ENCODE measurements at regions not wholly inside any gene's neighbourhood (a gene's known extent, or its start where the extent isn't known, plus 50 kb on each side); places are given as distances from the start of the nearest gene placed in this dataset.

DNA sequence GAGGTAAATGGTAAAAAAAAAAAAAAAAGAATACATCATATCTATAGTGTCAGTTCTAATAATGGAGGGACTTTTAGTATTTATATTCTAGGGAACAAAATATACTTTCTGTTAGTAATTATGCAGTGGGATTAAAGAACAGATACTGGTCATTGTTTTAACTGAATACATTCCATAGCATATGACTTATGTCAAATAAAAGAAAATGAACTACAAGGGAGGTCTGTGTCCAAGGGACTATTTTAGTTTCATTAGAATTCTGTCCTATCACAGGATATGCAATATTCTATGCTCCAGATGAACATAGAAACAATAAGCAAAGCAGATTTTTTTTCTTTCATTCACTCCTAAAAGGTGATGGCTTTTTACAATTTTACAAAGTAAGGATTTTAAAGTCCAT is 154.2 kb upstream of the ZEB2 start:
- DNase-seq (ENCODE audit: low read depth in 1 of 2, low spot score in 1 of 2), result no peak
- Histone ChIP-seq H3K27me3 (ENCODE audit: insufficient read depth, poor library complexity, severe bottlenecking) (no peaks in the 10 kb centered on the region), H3K27ac (replicated peaks) (no peak overlapping the region), H3K4me3 (replicated peaks; ENCODE audit: insufficient read depth, low read length) (no peak overlapping the region)
- TF ChIP-seq SPI1 (IDR thresholded peaks at IDR 0.05; ENCODE audit: borderline replicate concordance, low read depth) (no peak), POLR2AphosphoS5 (IDR thresholded peaks at IDR 0.05; ENCODE audit: low read depth) (no peak), GABPA (IDR thresholded peaks at IDR 0.05; ENCODE audit: low read depth) (no peak)
- TF ChIP-seq, protein P1, sequence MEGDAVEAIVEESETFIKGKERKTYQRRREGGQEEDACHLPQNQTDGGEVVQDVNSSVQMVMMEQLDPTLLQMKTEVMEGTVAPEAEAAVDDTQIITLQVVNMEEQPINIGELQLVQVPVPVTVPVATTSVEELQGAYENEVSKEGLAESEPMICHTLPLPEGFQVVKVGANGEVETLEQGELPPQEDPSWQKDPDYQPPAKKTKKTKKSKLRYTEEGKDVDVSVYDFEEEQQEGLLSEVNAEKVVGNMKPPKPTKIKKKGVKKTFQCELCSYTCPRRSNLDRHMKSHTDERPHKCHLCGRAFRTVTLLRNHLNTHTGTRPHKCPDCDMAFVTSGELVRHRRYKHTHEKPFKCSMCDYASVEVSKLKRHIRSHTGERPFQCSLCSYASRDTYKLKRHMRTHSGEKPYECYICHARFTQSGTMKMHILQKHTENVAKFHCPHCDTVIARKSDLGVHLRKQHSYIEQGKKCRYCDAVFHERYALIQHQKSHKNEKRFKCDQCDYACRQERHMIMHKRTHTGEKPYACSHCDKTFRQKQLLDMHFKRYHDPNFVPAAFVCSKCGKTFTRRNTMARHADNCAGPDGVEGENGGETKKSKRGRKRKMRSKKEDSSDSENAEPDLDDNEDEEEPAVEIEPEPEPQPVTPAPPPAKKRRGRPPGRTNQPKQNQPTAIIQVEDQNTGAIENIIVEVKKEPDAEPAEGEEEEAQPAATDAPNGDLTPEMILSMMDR (IDR thresholded peaks at IDR 0.05; ENCODE audit: insufficient read depth, low read length), result no peak
- TF ChIP-seq, protein P2, sequence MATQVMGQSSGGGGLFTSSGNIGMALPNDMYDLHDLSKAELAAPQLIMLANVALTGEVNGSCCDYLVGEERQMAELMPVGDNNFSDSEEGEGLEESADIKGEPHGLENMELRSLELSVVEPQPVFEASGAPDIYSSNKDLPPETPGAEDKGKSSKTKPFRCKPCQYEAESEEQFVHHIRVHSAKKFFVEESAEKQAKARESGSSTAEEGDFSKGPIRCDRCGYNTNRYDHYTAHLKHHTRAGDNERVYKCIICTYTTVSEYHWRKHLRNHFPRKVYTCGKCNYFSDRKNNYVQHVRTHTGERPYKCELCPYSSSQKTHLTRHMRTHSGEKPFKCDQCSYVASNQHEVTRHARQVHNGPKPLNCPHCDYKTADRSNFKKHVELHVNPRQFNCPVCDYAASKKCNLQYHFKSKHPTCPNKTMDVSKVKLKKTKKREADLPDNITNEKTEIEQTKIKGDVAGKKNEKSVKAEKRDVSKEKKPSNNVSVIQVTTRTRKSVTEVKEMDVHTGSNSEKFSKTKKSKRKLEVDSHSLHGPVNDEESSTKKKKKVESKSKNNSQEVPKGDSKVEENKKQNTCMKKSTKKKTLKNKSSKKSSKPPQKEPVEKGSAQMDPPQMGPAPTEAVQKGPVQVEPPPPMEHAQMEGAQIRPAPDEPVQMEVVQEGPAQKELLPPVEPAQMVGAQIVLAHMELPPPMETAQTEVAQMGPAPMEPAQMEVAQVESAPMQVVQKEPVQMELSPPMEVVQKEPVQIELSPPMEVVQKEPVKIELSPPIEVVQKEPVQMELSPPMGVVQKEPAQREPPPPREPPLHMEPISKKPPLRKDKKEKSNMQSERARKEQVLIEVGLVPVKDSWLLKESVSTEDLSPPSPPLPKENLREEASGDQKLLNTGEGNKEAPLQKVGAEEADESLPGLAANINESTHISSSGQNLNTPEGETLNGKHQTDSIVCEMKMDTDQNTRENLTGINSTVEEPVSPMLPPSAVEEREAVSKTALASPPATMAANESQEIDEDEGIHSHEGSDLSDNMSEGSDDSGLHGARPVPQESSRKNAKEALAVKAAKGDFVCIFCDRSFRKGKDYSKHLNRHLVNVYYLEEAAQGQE (IDR thresholded peaks at IDR 0.05; ENCODE audit: insufficient replicate concordance, low read depth), result no peak

DNA sequence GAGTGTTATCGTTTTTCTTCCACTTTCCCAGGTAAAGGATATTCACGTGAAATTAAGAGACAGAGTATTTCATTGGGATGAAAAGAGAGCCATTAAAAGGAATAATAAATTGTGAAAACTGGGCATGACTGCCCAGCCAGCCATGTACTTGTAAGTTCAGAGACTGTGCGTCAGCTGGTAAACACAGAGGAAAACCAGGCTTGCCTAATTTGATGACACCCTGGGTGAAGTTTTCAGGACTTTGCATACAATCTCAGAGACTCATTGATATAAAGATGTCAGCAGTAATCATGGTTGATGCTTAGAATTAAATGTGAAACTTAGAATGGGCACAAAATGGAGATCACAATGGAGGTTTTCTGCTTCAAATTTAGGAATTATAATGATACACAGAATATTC is 153.5 kb upstream of the ZEB2 start:
- Histone ChIP-seq H3K27me3 (ENCODE audit: insufficient read depth, poor library complexity, severe bottlenecking) (no peaks in the 10 kb centered on the region), H3K27ac (replicated peaks) (no peak overlapping the region), H3K4me3 (replicated peaks; ENCODE audit: insufficient read depth, low read length) (no peak overlapping the region)
- DNase-seq (ENCODE audit: low read depth in 1 of 2, low spot score in 1 of 2), result no peak
- TF ChIP-seq, protein P1 (IDR thresholded peaks at IDR 0.05; ENCODE audit: insufficient read depth, low read length), result no peak
- no peak for TF ChIP-seq POLR2AphosphoS5 (IDR thresholded peaks at IDR 0.05; ENCODE audit: low read depth)
- TF ChIP-seq, protein P2 (IDR thresholded peaks at IDR 0.05; ENCODE audit: insufficient replicate concordance, low read depth), result no peak
- TF ChIP-seq GABPA (IDR thresholded peaks at IDR 0.05; ENCODE audit: low read depth), result no peak
- no peak for TF ChIP-seq SPI1 (IDR thresholded peaks at IDR 0.05; ENCODE audit: borderline replicate concordance, low read depth)

DNA sequence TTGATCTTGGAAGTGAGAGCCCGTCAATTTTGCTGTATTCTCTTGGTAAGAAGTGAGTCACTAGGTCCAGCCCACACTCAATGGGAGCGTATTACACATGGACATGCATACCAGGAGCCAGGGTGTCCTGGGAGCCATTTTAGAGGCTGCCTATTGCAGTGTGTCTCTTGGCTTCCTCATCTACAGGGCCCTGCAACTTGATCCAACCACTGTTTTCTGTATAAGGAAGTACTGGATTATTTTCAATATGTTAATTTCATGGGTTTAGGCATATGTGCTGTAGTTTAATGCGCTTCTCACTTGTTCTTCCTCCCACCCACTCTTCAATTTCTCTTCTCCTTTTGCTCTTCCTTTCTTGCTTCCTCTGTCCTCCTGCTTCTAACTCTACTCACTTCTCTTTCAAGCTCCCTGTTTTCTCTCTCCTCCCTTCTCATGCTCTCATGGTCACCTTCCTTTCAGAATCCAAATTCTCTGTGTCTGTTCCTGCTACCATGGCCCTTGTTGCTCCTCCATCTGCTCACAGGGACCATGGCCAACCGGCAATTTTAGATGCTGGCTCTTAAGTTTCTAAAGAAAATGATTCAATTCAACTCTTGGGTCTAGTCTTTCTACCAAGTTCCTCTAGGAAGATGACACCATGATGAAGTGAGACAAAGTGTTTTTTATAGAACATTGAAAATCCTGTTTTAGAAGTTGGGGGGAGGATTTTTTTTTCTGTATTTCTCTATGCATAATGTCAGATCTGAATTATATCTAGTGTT is 152.0 kb upstream of the ZEB2 start:
- DNase-seq (ENCODE audit: low read depth in 1 of 2, low spot score in 1 of 2), result peak; percentile 67
- Histone ChIP-seq H3K27me3 (ENCODE audit: insufficient read depth, poor library complexity, severe bottlenecking) (no peaks in the 10 kb centered on the region), H3K4me3 (replicated peaks; ENCODE audit: insufficient read depth, low read length) (no peak overlapping the region), H3K27ac (replicated peaks) (peak overlapping the region; percentile 56)
- TF ChIP-seq SPI1 (IDR thresholded peaks at IDR 0.05; ENCODE audit: borderline replicate concordance, low read depth) (peak; percentile 68; the same call in 1 of the 2 replicates), GABPA (IDR thresholded peaks at IDR 0.05; ENCODE audit: low read depth) (no peak)
- TF ChIP-seq, protein P2 (IDR thresholded peaks at IDR 0.05; ENCODE audit: insufficient replicate concordance, low read depth), result no peak

Data from HL-60 (cell line).